ENCODE measurements at regions not wholly inside any gene's neighbourhood (a gene's known extent, or its start where the extent isn't known, plus 50 kb on each side); places are given as distances from the start of the nearest gene placed in this dataset.

- TF ChIP-seq CTCF (IDR thresholded peaks at IDR 0.05) (no peak), POLR2A (IDR thresholded peaks at IDR 0.05) (no peak)
These were observed 529.3 kb downstream of the ANKRD50 start for GRCh38 chr4:124183231-124183630.
